Activated CD8-positive, alpha-beta T cell treated with anti-CD3 and anti-CD28 coated beads, Interleukin-2, amount 10 ng/mL, durations not matched to agents 7 days and 5 days (primary cell): ENCODE measurements at regions not wholly inside any gene's neighbourhood (a gene's known extent, or its start where the extent isn't known, plus 50 kb on each side); places are given as distances from the start of the nearest gene placed in this dataset.

ENCODE experiments used
- ATAC-seq: fragments of 150-1000 bp; cut with Tn5 transposase; one replicate; pipeline ENCODE4 v1.10.0; 2021; ENCODE audit warnings: moderate library complexity
- CTCF ChIA-PET: fragments of 350-600 bp; sonication (Branson Sonifier 250); formaldehyde crosslinking; loops from one replicate; lab custom pipeline; 2021; ENCODE audit warnings: antibody characterized with exemption; lab: Charles Lee
- POLR2A ChIA-PET: fragments of 350-600 bp; sonication (Branson Sonifier 250); formaldehyde crosslinking; loops from one replicate; lab custom pipeline; 2021; ENCODE audit warnings: antibody characterized with exemption; lab: Charles Lee
- DNase-seq: peaks from one replicate; pipeline ENCODE4 v3.0.0-alpha.2; 2020
- H3K27ac Mint-ChIP-seq: one replicate; pipeline ENCODE4 v1.8.0; 2021; ENCODE audit warnings: mild to moderate bottlenecking, mixed read lengths
- H3K27me3 Mint-ChIP-seq: one replicate; pipeline ENCODE4 v1.8.0; 2021; ENCODE audit warnings: low read depth, mixed read lengths
- H3K36me3 Mint-ChIP-seq: one replicate; pipeline ENCODE4 v1.8.0; 2021; ENCODE audit warnings: low read depth, mixed read lengths
- H3K4me1 Mint-ChIP-seq: one replicate; pipeline ENCODE4 v1.8.0; 2021; ENCODE audit warnings: low read depth, mixed read lengths
- H3K4me3 Mint-ChIP-seq: one replicate; pipeline ENCODE4 v1.8.0; 2021; ENCODE audit warnings: mild to moderate bottlenecking, mixed read lengths
- H3K9me3 Mint-ChIP-seq: one replicate; pipeline ENCODE4 v1.8.0; 2022; ENCODE audit warnings: mixed read lengths; ENCODE audit not compliant: insufficient read depth

- Mint-ChIP-seq H3K27me3 (no peaks in the 10 kb centered on the region), H3K36me3 (no peaks in the 10 kb centered on the region), H3K4me1 (no peaks in the 10 kb centered on the region), H3K27ac (no peak overlapping the region), H3K4me3 (no peak overlapping the region), H3K9me3 (no peaks in the 10 kb centered on the region)
- no peak for DNase-seq
- POLR2A ChIA-PET: no interaction called here
- ATAC-seq: no peak
- CTCF ChIA-PET: no interaction called here
Measured at GRCh38 chr21:21673959-21674358, 675.8 kb downstream of the NCAM2 start.

- ATAC-seq: no peak
- Mint-ChIP-seq H3K27ac (no peak overlapping the region), H3K4me1 (no peaks in the 10 kb centered on the region), H3K36me3 (no peaks in the 10 kb centered on the region), H3K27me3 (no peaks in the 10 kb centered on the region), H3K9me3 (no peaks in the 10 kb centered on the region), H3K4me3 (no peak overlapping the region)
- ChIA-PET POLR2A (no interaction called here), CTCF (no interaction called here)
- DNase-seq: no peak
Measured at GRCh38 chr21:21675601-21676000, 677.4 kb downstream of the NCAM2 start.

GRCh38 chr21:21682172-21682571 lies 684.0 kb downstream of the NCAM2 start:
- CTCF ChIA-PET: no interaction called here
- Mint-ChIP-seq H3K4me1 (no peaks in the 10 kb centered on the region), H3K9me3 (peaks cover 14% of the 10 kb centered on the region), H3K27ac (no peak overlapping the region), H3K36me3 (no peaks in the 10 kb centered on the region), H3K4me3 (no peak overlapping the region), H3K27me3 (no peaks in the 10 kb centered on the region)
- ATAC-seq (no peak), DNase-seq (no peak)
- POLR2A ChIA-PET: no interaction called here

- Mint-ChIP-seq H3K27me3 (no peaks in the 10 kb centered on the region), H3K9me3 (peaks cover 4% of the 10 kb centered on the region), H3K4me3 (no peak overlapping the region), H3K27ac (no peak overlapping the region), H3K4me1 (no peaks in the 10 kb centered on the region), H3K36me3 (no peaks in the 10 kb centered on the region)
- no peak for ATAC-seq
- POLR2A ChIA-PET: no interaction called here
- CTCF ChIA-PET: interaction anchor here (1.0 kb wide), 1 partner anchor 46 kb away, joined by 3 read pairs; no protein-coding TSS in a partner anchor
- DNase-seq: no peak
Measured at GRCh38 chr21:21688889-21689288, 690.7 kb downstream of the NCAM2 start.

GRCh38 chr21:21690068-21690665 lies 692.0 kb downstream of the NCAM2 start:
- H3K27me3 Mint-ChIP-seq: no peaks in the 10 kb centered on the region
- H3K36me3 Mint-ChIP-seq: no peaks in the 10 kb centered on the region
- peaks cover 4% of the 10 kb centered on the region for H3K9me3 Mint-ChIP-seq
- CTCF ChIA-PET: no interaction called here
- no peak overlapping the region for H3K27ac Mint-ChIP-seq
- POLR2A ChIA-PET: no interaction called here
- H3K4me3 Mint-ChIP-seq: no peak overlapping the region
- no peaks in the 10 kb centered on the region for H3K4me1 Mint-ChIP-seq
- ATAC-seq (no peak), DNase-seq (no peak)

DNA sequence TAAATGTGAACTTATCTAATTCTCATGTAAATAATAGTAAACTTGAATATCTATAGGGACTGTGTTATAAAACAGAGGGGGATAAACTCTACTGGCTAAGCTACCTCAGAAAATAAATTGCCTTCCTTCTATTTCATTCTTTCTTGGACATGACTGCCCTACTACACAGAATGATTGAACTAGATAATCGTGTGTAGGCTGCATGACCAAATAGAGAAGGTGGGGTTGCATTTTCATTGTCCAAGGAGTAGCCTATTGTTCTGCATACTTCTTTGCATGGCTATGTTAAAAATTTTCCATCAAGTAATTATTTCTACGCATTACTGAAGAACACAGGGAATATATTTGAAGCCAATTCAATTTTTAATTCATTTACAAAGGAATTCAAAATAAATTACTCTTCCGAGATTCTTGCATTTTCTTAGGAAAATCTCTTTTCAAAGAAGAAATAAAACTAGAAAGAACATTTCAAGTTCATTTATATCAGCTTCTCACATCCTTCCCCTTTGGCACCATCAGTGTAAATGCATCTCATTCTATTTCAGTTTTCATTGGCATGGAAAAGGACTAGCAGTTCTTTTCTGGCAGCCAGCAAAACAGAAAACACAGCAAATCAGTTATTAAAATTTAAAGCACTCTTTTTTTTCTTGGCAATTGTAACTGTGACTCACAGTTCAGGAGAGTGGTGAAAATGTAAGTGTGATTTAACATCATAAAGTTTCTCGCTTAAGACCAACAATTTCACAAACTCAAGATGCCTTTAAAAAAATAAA lies 714.7 kb downstream of the NCAM2 start:
- Mint-ChIP-seq H3K36me3 (no peaks in the 10 kb centered on the region), H3K27me3 (no peaks in the 10 kb centered on the region), H3K4me3 (no peak overlapping the region), H3K4me1 (no peaks in the 10 kb centered on the region), H3K9me3 (no peaks in the 10 kb centered on the region), H3K27ac (no peak overlapping the region)
- no peak for DNase-seq
- ATAC-seq: no peak
- ChIA-PET CTCF (interaction anchor here (0.9 kb wide), 1 partner anchor 15 kb away, joined by 4 read pairs; no protein-coding TSS in a partner anchor), POLR2A (no interaction called here)

- no peaks in the 10 kb centered on the region for H3K9me3 Mint-ChIP-seq
- no peak overlapping the region for H3K4me3 Mint-ChIP-seq
- CTCF ChIA-PET: interaction anchor here (0.9 kb wide), 1 partner anchor 14 kb away, joined by 4 read pairs; no protein-coding TSS in a partner anchor
- H3K36me3 Mint-ChIP-seq: no peaks in the 10 kb centered on the region
- DNase-seq (no peak), ATAC-seq (no peak)
- no peak overlapping the region for H3K27ac Mint-ChIP-seq
- H3K27me3 Mint-ChIP-seq: no peaks in the 10 kb centered on the region
- no peaks in the 10 kb centered on the region for H3K4me1 Mint-ChIP-seq
- POLR2A ChIA-PET: no interaction called here
Measured at GRCh38 chr21:21713651-21714180, 715.5 kb downstream of the NCAM2 start.

- no peak overlapping the region for H3K4me3 Mint-ChIP-seq
- no peaks in the 10 kb centered on the region for H3K36me3 Mint-ChIP-seq
- ChIA-PET POLR2A (no interaction called here), CTCF (no interaction called here)
- H3K27ac Mint-ChIP-seq: no peak overlapping the region
- ATAC-seq (no peak), DNase-seq (no peak)
- H3K4me1 Mint-ChIP-seq: no peaks in the 10 kb centered on the region
- no peaks in the 10 kb centered on the region for H3K27me3 Mint-ChIP-seq
- H3K9me3 Mint-ChIP-seq: peaks cover 3% of the 10 kb centered on the region
Measured at GRCh38 chr21:21714426-21714825, 716.2 kb downstream of the NCAM2 start.

DNA sequence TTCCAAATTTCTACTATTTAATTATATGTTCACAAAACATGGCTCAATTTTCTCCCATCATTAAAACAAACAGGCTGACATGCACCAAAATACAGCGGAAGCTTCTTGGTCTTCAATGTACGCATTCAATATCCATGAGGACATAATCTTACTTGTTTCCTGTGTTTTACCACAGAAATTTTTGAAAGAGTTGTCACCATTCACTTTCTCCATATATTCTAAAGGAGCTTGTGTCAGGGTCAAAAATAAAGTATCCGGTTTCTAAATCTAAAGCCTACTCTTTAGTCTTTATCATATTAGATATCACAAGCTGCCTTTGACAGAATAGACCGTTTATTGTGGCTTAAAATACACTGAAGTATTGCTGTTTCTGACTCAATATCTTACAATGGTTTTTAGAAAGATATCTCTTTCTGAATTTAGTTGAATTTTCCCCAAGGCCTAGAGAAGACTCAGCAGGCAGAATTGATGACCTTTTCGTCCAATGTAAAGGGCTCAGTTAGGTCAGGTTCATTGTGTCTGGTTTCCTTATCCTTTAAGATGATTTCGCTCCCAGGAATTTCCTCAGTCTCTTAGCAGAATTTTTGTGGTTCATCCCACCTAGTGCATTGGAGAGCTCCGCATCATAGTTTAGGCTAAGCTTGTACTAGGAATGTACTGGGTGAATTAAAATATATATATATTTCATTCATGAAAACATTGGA lies 717.2 kb downstream of the NCAM2 start:
- Mint-ChIP-seq H3K36me3 (no peaks in the 10 kb centered on the region), H3K27ac (no peak overlapping the region), H3K27me3 (no peaks in the 10 kb centered on the region), H3K4me3 (no peak overlapping the region), H3K9me3 (peaks cover 3% of the 10 kb centered on the region), H3K4me1 (no peaks in the 10 kb centered on the region)
- ChIA-PET POLR2A (no interaction called here), CTCF (no interaction called here)
- DNase-seq (no peak), ATAC-seq (no peak)

- CTCF ChIA-PET: no interaction called here
- no peaks in the 10 kb centered on the region for H3K36me3 Mint-ChIP-seq
- no peak overlapping the region for H3K4me3 Mint-ChIP-seq
- no peaks in the 10 kb centered on the region for H3K4me1 Mint-ChIP-seq
- POLR2A ChIA-PET: no interaction called here
- DNase-seq (no peak), ATAC-seq (no peak)
- no peak overlapping the region for H3K27ac Mint-ChIP-seq
- peaks cover 20% of the 10 kb centered on the region for H3K9me3 Mint-ChIP-seq
- H3K27me3 Mint-ChIP-seq: no peaks in the 10 kb centered on the region
Measured at GRCh38 chr21:21722731-21723130, 724.5 kb downstream of the NCAM2 start.

GRCh38 chr21:21730512-21730911 lies 732.3 kb downstream of the NCAM2 start:
- Mint-ChIP-seq H3K4me1 (no peaks in the 10 kb centered on the region), H3K27me3 (no peaks in the 10 kb centered on the region), H3K9me3 (peaks cover 7% of the 10 kb centered on the region), H3K4me3 (no peak overlapping the region), H3K36me3 (no peaks in the 10 kb centered on the region), H3K27ac (no peak overlapping the region)
- DNase-seq: no peak
- ChIA-PET POLR2A (no interaction called here), CTCF (no interaction called here)
- no peak for ATAC-seq

GRCh38 chr21:21731626-21732025 lies 733.4 kb downstream of the NCAM2 start:
- ATAC-seq (no peak), DNase-seq (no peak)
- POLR2A ChIA-PET: no interaction called here
- Mint-ChIP-seq H3K36me3 (no peaks in the 10 kb centered on the region), H3K9me3 (peaks cover 4% of the 10 kb centered on the region), H3K27ac (no peak overlapping the region), H3K4me1 (no peaks in the 10 kb centered on the region), H3K4me3 (no peak overlapping the region), H3K27me3 (no peaks in the 10 kb centered on the region)
- CTCF ChIA-PET: no interaction called here
